ENCODE measurements at regions not wholly inside any gene's neighbourhood (a gene's known extent, or its start where the extent isn't known, plus 50 kb on each side); places are given as distances from the start of the nearest gene placed in this dataset.
A peak's percentile ranks its signal among the peaks of the same experiment; 100 is the strongest.
"Not testable (repeated sequence)": the region's sequence is repeated elsewhere in the genome, so short reads cannot be mapped to it uniquely, and the experiment has no call there.

DNA sequence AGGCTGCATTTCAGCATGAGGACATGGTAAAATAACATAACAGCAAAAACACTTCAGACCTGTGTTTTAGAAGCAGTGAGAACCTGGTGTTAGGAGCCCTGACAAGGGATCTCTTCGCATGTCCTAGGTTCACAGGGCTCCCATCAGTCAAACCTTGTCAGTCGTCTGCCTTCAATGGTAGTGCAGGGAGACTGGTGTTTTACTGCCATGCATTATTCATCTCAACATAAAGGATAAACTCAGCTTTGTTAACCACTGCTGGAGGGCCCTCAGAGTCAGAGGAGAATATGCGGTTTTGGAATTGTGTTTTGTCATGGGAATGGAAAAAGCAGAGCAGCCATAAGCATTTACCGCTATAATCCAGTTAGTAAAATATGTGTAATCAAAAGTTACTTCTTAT, 275.9 kb upstream of the GCFC2 start:
- no peak for DNase-seq

DNA sequence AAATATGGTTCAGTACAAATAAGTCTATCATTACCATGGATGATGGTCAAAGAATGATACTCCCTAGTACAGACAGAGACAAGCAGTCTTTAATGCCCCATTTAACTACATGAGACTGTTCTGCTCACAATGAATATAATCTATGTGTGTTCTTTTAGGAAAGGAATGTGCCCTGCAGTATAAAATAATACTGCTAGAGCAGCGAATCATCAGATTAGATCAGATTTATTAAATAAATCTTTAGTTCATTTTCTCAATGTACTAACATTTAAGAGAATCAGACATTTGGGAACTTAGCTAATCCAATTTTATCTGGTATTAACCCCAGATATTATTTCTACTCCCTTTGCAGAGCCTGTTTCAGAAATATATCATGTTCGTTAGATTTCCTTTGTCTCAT, 272.0 kb upstream of the GCFC2 start:
- no peak for DNase-seq

DNA sequence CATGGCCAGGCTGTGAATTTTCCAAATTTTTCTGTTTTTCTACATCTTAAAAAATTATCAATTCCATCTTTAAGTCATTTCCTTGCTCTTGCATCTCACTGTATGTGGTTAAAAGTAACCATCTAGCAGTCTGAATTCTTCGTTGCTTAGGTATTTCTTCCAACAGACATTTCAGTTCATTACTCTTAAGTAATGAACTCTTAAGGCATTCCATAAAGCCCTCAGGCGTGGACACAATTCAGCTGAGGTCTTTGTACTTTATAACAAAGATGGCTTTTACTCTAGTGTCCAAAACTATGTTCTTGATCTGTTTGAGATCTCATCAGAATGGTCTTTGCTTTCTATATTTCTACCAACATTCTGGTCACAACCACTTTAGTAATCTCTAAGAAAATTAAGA, 253.9 kb upstream of the GCFC2 start:
- DNase-seq, result no peak

DNA sequence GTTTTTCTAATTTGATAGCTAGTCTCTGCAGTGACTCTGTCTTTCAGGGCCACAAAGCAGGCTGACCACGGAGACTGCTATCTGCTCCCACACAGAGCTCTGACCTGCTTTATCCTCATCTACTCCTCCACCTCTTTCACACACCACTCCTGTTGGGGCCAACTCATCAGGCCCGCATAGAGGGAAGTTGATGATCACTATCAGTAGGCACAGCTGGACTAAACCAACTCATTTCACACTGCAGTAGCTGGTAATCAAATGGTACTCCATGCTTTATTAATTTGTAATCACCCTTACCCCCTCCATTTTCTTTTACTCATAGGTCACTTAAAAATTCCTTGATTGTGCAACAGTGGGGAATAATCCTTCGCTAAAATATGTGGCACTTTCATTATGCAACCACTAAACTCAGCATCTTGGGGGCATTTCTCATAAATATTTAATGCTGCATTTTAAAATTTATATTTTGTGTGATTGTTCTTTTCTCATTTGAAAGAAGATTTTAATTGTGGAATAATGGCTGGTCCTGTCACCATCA, 249.8 kb upstream of the GCFC2 start:
- DNase-seq, result no peak

DNA sequence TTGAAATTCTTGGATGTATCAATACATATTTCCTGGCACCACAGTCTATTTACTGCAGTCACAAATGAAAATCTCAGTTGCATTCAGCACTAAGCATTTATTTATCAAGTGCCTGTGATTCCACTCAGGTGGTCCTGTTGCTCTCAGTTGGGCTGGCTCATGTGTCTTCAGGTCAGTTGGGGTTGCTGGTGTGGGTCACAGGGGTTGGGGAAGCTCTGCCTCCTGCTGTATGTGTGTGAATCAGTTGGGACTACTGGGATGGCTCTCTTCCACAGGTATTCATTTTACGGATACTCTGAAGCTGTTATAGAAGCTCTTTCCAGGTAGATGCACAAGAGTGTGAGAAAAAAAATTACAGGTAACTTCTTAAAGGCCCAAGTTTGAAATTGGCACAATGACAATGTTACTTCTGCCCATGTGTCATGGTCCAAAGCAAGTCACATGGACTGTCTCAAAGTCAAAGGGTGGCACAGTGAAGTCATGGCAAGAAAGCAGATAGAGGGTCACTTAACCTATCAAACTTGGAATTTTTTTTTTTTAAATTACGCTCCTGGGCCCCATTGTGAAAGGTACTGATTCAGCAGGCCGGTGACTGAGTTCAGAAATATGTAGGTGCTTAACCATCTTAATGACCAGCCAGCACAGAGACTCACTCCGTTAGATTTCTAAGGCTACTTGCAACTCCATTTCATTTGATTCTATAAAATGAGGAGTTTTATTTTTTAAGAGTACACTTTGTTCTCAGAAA, 249.2 kb upstream of the GCFC2 start:
- DNase-seq, result no peak

DNA sequence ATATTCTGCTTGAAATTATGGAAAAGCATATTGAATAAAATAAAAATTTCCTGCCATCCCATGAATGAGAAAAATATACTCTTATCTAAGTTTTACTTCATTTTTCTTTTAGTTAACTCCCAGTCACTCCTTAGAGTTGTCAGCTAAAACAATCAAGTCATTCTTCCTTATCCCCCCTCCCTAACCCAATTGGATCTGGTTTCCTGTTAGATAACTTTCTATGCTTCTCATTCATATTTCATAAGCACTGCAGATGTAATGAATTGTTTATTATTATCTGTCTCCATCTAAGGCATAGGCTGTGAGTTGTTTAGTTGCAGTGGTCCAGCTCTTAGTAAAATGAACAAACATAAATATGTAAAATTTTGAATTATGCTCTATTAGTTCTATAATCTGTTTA, 244.0 kb upstream of the GCFC2 start:
- DNase-seq, result no peak

DNA sequence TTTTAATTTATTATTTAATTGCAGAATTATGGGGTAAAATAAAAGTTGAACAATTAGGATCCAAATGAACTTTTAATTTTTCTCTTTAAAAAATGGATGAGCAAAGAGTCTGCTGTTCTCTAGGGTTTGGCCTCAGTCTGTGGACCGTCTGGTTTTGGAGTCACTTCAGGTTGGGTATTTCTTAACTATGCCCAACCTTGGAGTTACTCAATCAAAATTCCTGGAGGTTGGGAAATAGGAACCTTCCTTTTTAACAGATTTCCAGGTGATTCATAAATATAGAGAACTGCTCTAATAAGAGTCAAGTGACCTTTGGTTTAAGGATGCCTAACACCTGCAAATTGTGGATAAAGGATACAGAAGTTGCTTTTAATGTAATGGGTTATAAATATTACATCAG, 241.5 kb upstream of the GCFC2 start:
- no peak for DNase-seq

DNA sequence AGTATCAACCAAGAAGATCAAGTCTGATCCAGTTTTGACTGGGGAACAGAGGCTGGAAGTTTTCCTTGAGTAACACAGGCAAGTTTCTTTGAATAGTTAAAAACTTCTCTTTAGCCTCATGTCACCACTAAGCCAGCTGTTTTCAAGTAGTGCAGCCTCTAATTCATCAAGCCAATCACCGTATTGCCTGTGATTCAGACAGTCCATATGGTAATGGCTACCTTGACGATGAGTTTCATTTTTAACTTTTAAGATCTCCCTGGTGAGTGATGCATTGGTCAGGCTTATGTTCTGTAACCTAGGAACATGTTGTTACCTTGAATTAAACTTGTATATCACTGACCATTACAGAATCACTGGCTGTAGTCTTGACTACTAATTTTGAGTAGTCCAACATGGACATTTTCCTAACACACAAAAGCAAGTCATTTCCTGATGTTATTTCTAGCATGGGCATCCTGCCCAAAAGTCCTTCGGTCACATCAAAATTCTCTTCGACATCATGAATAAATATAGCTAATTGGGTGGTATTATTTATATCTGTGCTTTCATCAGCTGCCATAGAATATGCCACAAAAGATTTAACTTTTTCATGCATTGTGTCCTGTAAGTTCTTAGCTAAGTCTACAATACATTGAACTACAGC, 238.8 kb upstream of the GCFC2 start:
- no peak for DNase-seq

DNA sequence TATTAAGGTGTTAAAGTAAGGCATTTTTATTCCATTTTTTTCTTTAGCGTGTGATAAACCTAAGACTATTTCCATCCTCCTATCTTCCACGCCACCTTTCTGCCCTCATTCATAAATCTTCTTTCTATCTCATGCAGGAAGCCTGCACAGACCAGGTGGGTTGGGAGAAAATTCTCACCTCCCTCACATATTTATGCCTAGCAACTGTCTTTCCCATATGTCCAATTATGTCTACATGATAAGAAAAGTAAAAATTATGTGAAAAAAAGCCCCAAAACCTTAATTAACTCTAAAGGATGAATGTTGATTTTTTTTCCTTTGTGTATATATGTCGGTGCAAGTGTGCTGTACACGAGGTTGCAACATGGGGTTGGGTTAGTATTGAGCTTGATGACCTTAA, 225.6 kb upstream of the GCFC2 start:
- no peak for DNase-seq

DNA sequence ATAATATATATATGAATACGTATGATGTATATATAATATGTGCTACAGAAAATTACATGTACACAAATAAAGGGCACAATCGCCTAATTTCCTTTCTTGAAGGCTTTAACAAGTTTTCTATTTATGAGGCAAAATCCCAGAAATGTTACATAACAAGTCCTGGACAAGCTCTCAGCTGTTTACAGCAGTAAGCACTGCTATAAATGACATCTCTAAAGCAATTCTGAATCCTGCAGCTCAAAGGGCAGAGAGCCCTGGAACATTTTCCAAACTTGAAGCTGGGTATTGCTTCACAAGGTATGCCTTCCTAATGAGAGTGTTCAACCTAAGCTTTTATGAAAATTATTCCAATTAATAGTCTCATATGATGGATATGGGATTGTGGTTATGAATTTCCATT, 222.3 kb upstream of the GCFC2 start:
- no peak for DNase-seq

DNA sequence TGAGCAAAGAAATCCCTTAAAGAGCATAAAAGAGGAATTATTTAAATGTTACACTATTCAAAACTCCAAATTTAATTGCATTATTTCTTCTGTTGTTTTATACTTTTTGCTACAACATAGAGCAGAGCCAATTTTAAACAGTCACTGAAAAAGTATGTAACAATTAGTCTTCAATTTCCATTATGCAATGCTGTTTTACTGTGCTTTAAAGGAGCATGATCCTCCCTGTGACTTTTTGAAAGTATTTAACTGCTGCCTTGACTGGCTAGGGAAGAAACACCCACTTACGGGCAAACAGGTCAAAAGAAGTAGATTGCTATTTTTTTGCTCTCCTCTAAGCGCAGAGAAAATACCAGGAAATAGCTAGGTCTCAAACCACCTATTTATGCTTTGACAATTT, 217.4 kb upstream of the GCFC2 start:
- no peak for DNase-seq

DNA sequence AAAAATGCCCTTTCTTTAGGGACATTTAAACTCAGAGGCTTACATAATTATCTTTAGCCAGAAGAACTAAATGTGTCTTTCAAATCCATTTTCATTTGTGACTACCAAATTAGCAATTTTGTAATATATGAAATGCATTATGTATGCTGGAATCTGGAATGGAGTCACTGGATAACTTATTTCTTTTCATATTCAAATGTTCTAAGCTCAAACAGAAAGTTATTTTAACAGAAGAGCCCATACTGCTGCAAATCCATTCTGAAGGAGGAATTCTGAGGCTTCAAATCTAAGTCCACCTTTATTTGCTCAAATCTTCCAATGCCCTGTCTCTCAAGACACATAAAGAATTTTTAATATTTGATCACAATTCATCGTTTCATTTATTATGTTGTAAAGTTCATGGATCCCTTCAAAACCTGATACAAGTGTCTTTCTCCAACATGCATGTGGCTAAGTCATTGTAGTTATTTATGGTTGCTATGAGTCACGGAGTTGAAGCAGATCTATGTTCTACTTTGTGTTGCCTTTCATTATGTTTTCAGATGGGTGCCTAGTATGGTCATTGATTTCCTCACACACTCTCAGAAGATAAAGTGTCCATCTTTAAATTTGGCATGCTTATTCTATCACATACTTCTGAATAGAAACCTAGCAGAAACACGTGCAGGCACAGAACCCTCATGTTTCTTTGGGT, 214.8 kb upstream of the GCFC2 start:
- no peak for DNase-seq

DNA sequence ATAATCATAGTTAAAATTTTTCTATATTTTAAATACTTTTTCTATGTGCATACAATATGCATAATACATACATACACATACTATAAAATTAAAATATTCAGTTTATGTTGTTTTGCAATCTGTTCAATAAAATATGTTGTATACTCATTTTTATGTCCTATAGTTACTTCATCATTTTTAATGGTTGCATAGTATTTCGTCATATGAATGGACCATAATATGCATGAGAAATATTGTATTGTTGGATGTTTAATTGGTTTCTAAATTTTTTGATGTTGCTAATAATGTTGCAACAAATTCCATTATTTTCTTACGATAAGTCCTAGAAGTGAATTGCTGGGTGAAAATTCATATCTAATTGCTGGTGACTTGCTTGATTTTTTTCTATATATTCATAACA, 211.5 kb upstream of the GCFC2 start:
- no peak for DNase-seq

DNA sequence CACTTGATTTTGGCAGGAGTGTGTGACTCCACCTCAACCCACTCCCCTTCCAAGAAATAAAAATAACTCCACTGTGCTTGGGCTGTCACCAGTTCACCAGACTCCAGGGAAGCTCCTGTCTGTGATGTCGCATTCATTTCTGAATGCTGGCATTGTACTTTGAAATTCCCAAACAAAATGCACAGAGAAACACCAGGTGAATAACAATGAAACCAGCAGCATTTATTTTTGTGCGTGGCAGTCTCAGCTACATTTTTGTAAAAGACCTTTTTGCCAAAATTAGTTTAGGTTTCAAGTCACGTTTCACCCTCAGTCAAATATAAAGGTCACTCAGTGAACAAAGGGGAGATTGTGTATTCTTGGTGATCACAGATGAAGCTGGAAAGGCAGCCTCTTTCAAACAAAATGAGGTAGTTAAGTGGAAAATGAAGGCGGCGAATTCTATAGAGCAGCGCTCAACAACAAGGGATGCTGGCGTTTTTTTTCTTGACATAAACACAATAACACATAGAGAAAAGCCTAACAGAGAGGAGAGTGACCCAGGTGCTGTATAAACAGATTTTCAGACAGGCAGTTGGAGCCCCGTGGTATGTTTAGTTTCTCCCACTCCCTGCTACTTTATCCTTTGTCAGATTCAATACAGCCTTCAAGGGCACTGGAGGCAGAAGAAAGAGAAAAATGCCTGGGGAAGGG, 210.3 kb upstream of the GCFC2 start:
- DNase-seq, result no peak

DNA sequence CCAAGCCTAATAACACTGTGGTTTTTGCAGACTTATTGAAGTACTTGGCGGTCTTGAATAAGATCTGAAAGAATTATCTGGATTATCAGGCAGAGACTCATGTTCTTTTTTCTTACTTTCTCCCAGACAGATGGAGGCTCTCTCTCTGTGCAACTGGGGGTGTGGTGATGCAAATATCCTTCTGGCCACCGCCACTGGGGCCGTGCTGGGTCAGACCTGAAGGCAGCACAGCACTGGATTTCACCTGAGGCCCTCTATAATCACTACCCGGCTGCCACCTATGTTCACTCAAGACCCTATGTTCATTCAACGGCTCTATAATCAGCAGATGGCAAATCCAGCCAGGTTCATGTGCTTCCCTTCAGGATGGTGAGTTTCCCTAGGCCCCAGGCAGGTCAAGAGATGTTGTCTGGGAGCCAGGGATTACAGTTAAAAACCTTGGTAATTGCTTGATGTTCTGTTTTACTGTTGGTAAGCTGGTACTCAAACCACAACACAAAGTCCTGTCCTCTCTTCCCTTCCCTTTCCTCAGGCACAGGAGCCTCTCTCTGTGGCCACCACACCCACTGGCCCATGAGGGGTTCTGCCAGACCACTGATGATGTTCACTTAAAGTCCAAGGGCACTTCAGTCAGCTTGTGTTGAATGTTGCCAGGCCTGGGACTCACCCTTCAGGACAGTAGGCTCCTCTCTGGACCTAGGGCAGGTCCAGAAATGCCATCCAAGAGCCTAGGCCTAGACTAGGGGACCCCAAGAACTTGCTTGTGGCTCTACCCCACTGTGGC, 205.3 kb upstream of the GCFC2 start:
- DNase-seq, result no peak

DNA sequence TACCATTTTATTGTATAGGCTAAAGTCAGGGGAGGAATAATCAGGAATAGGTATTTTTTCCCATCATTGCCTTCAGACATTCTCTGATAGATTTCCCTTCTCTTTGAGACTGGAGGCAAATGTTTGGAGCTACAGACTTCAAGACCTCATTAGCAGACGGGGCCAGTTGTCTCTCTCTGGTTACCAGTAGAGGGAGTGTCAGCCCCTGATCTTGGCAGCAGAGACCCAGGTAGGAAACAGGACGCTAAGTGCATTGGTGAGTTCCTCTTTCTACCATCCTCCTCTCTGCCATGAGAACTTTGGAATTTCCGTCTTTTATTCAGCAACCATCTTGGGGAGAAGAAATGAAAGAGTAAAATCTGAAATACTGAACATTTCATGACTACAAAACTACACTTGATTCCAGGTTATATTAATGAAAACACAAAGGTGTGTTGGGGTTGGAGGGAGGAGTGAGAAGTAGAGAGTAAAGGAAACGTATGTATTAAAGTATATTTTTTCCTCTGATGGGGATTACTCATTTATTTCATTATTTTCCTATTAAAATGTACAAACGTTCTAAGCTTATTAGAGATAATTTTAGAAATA, 186.2 kb upstream of the GCFC2 start:
- peak; percentile 36 for DNase-seq

DNA sequence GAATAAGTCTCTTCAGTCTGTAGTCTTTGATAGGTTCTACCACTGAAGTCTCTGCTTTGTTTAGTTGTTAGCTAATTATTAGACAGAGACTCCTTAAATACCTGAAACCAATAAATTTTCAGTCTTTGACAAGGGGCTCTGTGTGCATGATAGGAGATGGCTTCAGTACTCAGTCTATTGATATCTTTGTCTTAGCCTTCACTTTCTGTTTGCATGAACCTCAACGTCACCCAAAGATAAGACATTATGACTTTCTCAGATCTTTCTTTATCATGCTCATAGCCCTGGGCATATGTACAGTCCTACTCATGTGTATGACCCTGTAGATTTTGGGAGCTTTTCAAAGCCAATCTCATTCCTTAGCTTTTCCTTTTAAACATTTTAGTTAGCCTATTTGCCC, 183.5 kb upstream of the GCFC2 start:
- DNase-seq, result no peak

DNA sequence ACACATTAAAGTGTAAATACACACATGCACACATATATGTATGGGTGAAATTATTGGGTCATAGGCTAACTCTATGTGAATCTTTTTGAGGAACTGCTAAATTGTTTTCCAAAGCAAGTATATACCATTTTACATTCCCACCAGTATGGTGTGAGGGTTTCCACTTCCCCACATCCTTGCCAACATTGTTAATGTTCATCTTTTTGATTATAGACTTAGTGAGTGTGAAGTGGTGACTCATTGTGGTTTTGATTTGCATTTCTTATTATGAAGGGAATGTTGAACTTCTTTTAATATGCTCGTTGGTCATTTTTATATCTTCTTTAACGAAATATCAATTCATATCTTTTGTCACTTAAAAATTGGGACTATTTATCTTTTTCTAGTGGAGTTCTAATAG, 181.8 kb upstream of the GCFC2 start:
- no peak for DNase-seq

DNA sequence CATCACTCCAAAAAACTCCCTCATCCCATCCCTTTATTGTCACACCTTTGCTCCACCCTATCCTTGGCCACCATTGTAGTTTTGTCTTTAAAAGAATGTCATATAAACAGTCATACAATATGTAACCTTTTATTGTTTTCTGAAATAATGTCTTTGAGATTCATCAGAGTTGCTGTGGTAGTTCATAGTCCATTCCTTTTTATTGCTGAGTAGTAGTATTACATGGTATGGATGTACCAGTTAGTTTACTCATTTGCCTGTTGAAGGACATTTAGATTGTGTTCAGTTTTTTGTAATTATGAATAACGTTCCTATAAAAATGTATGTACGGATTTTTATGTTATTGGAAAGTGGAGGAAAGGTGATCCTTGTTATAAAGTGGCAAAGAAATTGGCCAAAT, 171.8 kb upstream of the GCFC2 start:
- DNase-seq, result no peak

DNA sequence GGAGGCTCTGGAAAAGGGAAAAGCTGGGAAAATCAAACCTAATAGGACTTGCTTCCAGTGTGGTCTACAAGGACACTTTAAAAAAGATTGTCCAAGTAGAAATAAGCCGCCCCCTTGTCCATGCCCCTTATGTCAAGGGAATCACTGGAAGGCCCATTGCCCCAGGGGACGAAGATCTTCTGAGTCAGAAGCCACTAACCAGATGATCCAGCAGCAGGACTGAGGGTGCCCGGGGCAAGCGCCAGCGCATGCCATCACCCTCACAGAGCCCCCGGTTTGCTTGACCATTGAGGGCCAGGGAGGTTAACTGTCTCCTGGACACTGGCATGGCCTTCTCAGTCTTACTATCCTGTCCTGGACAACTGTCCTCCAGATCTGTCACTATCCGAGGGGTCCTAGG, 164.9 kb upstream of the GCFC2 start:
- not testable (repeated sequence) for DNase-seq

DNA sequence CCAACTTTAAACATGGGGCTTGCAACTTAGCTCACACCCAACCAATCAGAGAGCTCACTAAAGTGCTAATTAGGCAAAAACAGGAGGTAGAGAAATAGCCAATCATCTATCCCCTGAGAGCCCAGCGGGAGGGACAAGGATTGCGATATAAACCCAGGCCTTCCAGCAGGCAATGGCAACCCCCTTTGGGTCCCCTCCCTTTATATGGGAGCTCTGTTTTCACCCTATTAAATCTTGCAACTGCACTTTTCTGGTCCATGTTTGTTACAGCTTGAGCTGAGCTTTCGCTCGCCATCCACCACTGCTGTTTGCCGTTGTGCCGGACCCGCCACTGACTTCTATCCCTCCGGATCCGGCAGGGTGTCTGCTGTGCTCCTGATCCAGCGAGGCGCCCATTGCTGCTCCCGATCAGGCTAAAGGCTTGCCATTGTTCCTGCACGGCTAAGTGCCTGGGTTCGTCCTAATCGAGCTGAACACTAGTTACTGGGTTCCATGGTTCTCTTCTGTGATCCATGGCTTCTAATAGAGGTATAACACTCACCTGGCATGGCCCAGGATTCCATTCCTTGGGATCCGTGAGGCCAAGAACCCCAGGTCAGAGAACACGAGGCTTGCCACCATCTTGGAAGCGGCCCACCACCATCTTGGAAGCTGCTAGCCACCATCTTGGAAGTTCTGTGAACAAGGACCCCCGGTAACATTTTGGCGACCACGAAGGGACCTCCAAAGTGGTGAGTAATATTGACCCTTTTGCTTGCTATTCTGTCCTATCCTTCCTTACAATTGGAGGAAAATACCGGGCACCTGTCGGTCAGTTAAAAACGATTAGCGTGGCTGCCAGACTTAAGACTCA, 161.3 kb upstream of the GCFC2 start:
- not testable (repeated sequence) for DNase-seq
